ENCODE measurements at regions not wholly inside any gene's neighbourhood (a gene's known extent, or its start where the extent isn't known, plus 50 kb on each side); places are given as distances from the start of the nearest gene placed in this dataset.

DNA sequence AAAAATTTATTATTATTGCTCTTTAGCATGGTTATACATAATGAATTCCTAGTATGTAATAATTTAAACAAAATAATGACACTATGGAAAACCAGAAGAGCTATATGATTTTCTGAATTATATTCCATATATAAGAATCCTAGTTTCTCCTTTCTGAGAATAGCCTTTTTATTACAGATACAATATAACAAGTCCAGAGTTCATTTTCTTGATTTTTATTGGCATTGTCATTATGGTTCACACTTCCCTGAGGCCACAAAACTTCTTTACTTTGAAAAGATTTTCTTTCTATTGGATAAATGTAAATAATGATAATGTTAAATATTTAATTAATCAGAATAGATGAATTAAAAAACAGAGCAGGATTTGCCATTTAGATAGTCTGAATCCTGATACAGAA lies 362.3 kb upstream of the BCHE start:
- no peak for DNase-seq
- Histone ChIP-seq H3K4me1 (no peaks in the 10 kb centered on the region), H3K4me3 (no peak overlapping the region), H3K36me3 (no peaks in the 10 kb centered on the region), H3K9me3 (replicated peaks) (no peaks in the 10 kb centered on the region), H3K27me3 (no peaks in the 10 kb centered on the region), H3K27ac (no peak overlapping the region)

DNA sequence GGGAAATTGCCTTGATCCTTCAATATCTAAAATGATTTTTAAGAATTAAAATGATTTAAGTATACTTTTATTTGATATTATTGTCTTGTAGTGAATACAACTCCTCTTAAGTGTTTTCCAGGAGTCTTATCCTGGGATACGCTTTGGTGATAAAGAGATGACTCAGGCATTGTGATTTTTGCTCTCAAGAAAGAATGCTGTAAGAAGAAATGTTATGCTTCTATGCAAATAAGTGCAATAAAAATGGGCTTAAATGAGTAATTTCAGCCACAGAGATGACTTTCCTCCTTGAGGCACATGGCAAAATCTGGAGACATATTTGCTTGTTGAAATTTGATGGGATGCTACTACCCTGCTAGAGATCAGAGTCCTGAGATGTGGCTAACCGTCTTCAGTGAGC lies 358.6 kb upstream of the BCHE start:
- H3K27me3 ChIP-seq = no peaks in the 10 kb centered on the region
- H3K9me3 ChIP-seq (replicated peaks) = no peaks in the 10 kb centered on the region
- no peaks in the 10 kb centered on the region for H3K4me1 ChIP-seq
- no peaks in the 10 kb centered on the region for H3K36me3 ChIP-seq
- H3K4me3 ChIP-seq = no peak overlapping the region
- no peak for DNase-seq
- H3K27ac ChIP-seq = no peak overlapping the region

DNA sequence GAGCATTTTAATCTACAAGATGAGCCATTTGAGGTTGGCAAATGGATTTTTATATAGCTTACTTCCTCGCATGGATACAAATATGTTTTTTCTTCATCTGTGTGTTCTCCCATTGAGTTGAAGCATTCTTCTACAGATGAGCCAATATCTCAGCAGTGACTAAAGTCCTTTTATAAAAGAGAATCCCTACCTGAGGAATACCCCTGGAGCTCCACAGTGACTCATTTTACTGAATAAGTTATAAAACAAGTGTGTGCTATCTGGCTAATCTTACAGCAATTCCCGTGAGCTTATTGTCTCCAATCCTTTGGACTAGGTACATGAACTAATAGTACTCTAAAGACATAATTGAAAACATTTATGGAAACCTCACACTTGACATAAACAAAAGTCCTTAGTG lies 354.2 kb upstream of the BCHE start:
- no peak overlapping the region for H3K4me3 ChIP-seq
- no peak overlapping the region for H3K27ac ChIP-seq
- H3K4me1 ChIP-seq = no peaks in the 10 kb centered on the region
- no peaks in the 10 kb centered on the region for H3K9me3 ChIP-seq (replicated peaks)
- H3K36me3 ChIP-seq = no peaks in the 10 kb centered on the region
- DNase-seq = no peak
- H3K27me3 ChIP-seq = no peaks in the 10 kb centered on the region

DNA sequence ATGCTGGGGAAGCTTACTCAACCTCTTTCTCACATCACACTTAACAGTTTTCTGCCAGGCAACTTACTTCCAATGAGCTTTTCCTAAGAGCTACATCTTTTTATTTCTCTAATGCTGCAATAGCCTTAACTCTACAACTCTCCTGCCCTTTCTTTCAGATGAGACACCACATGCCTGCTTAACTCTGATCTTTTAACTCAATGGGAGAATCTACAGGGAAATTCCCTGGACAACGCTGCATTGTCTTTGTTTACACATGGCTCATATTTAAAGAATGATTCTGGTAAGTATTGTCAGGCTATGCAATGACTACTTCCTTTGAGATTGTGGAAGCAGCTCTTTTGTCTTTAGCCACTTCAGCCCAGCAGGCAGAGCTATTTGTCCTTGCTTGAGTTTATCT lies 353.1 kb upstream of the BCHE start:
- Histone ChIP-seq H3K4me1 (no peaks in the 10 kb centered on the region), H3K27ac (no peak overlapping the region), H3K4me3 (no peak overlapping the region), H3K27me3 (no peaks in the 10 kb centered on the region), H3K9me3 (replicated peaks) (no peaks in the 10 kb centered on the region), H3K36me3 (no peaks in the 10 kb centered on the region)
- no peak for DNase-seq

DNA sequence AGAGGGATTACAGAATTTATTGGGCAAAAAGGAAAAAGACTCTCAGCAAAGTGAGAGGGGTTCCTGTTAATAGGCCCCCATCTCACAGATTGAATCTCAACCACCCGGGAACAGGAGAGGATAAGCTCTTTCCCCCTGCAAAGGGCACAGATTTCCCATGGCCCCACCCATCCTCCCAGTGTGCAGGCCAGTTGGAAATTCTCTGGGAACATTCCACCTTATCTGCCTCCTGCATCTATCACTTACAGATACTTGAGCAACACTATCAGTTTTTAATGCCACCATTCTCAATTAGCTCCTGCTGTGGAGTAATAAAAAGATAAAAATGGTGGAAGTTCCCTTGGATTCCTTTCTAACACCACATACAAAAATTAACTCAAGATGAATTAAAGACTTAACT lies 350.0 kb upstream of the BCHE start:
- Histone ChIP-seq H3K27me3 (no peaks in the 10 kb centered on the region), H3K27ac (no peak overlapping the region), H3K9me3 (replicated peaks) (no peaks in the 10 kb centered on the region), H3K36me3 (no peaks in the 10 kb centered on the region), H3K4me3 (no peak overlapping the region), H3K4me1 (no peaks in the 10 kb centered on the region)
- no peak for DNase-seq

DNA sequence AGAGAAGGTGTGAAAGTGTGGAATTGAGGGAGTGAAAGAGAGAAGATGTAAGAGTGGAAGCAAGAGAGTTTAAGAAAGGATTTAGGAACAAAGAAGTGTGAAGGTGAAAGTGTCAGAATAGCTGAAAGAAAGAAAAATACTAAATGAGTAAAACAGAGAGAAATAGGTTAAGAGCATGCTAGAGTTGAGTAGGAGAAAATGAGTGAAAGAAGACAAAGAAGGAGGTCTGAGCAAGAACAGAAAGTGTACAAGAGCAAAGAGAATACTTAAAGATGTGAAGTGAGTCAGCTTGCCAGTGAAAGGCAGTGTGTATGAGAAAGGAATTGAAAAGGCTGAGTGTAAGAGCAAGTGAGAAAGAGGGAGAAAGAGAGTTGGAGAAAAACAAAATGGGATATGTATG lies 348.8 kb upstream of the BCHE start:
- no peak overlapping the region for H3K4me3 ChIP-seq
- no peak overlapping the region for H3K27ac ChIP-seq
- no peaks in the 10 kb centered on the region for H3K27me3 ChIP-seq
- no peaks in the 10 kb centered on the region for H3K9me3 ChIP-seq (replicated peaks)
- DNase-seq = no peak
- H3K4me1 ChIP-seq = no peaks in the 10 kb centered on the region
- no peaks in the 10 kb centered on the region for H3K36me3 ChIP-seq

DNA sequence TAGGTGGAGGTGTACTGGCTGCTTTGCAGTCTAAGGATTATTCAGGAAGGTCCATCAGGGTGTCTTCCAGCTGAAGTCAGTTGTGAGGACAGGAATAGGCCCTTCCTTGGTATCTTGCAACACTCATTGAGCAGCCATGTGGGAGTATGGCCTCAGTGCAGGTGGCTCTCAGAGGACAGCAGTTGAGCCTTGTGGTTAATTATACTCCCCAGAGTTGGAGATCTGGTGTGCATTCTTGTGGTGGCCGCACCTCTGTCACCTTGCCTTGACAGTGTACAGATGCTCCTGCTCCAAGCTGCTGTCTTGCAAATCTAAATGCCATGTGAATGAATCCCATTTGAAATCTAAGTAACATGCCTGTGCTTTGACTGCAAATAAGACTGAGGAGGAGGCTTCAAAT lies 339.9 kb upstream of the BCHE start:
- no peak overlapping the region for H3K27ac ChIP-seq
- DNase-seq = no peak
- H3K4me1 ChIP-seq = no peaks in the 10 kb centered on the region
- H3K36me3 ChIP-seq = no peaks in the 10 kb centered on the region
- no peak overlapping the region for H3K4me3 ChIP-seq
- no peaks in the 10 kb centered on the region for H3K27me3 ChIP-seq
- H3K9me3 ChIP-seq (replicated peaks) = no peaks in the 10 kb centered on the region

DNA sequence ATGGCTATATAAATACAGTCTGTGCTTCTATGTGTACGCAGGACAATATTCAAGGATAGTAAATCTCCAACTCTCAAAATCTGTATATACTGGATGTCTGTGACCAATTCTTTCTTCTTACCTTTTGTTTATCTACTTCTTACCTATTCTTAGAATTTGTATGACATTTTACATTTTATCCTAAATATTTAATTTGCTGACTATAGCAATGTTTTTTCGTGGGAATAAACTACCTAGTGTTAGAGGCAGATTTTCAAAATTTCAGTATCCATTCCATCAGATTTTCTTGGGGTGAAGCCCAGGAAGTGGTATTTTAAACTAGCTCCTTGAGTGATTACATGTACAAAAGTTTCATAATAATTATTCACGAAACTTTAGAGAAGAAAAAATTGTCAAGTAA lies 334.5 kb upstream of the BCHE start:
- no peak for DNase-seq
- H3K27ac ChIP-seq = no peak overlapping the region
- H3K36me3 ChIP-seq = no peaks in the 10 kb centered on the region
- H3K9me3 ChIP-seq (replicated peaks) = no peaks in the 10 kb centered on the region
- no peaks in the 10 kb centered on the region for H3K4me1 ChIP-seq
- no peaks in the 10 kb centered on the region for H3K27me3 ChIP-seq
- H3K4me3 ChIP-seq = no peak overlapping the region

DNA sequence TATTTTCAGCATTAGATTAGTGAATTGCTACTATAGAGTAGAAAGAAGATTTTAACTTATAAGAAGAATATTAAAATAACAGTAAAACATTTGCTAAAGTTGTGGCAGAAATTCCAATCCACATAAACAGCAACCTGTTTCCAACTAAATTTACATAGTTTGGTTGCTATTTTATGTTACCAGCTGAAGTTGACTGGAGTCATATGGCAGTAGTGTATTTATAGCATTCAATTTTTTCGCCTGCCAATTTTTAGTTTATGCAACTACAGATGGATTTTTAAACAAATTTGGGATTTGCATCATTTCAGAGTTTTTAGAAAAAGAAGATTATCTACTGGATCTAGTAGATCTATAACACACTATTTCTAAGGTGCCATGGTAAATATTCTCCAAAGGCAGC lies 332.5 kb upstream of the BCHE start:
- no peak for DNase-seq
- Histone ChIP-seq H3K4me1 (no peaks in the 10 kb centered on the region), H3K36me3 (no peaks in the 10 kb centered on the region), H3K4me3 (no peak overlapping the region), H3K9me3 (replicated peaks) (no peaks in the 10 kb centered on the region), H3K27me3 (no peaks in the 10 kb centered on the region), H3K27ac (no peak overlapping the region)

DNA sequence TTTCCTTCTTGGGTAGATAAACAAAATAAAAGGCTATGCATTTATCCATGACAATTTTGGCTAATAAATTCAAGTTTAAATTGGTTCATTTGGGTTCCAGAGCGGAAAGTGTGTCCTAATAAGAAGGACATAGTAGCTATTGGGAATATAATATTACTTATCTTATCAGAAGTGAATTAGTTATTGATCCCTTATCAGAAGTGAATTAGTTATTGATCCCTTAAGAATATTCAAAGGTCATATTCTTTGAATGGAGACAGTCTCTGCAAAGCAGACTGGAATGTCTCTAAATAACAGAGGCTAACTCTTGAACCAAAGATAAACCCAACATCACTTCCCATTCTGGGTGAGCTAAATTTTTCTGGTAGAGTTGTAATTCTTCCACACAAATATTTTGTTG lies 290.7 kb upstream of the BCHE start:
- Histone ChIP-seq H3K27ac (no peak overlapping the region), H3K36me3 (no peaks in the 10 kb centered on the region), H3K4me3 (no peak overlapping the region), H3K4me1 (no peaks in the 10 kb centered on the region), H3K27me3 (no peaks in the 10 kb centered on the region; the same call in 1 of the 2 replicates), H3K9me3 (replicated peaks) (no peaks in the 10 kb centered on the region)
- DNase-seq = no peak

DNA sequence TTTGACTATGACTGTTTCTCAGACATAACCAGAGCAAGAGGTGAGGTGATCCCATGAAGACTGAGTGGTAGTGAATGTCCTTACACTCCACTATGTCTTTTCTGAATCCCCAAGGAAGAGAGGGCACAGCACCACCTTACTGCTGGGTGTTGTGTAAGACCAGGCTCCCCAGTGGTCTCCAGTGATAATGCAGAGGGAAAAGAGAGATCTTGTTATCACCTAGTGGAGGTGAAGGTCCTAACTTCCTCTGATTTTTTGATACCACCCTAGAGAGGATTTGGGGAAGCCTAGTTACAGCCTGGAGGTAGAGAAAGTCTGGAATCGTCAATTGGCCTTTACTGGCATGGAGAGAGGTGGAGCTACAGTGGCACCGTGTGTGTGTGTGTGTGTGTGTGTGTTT lies 288.0 kb upstream of the BCHE start:
- no peaks in the 10 kb centered on the region for H3K9me3 ChIP-seq (replicated peaks)
- no peaks in the 10 kb centered on the region; the same call in 1 of the 2 replicates for H3K27me3 ChIP-seq
- H3K27ac ChIP-seq = no peak overlapping the region

DNA sequence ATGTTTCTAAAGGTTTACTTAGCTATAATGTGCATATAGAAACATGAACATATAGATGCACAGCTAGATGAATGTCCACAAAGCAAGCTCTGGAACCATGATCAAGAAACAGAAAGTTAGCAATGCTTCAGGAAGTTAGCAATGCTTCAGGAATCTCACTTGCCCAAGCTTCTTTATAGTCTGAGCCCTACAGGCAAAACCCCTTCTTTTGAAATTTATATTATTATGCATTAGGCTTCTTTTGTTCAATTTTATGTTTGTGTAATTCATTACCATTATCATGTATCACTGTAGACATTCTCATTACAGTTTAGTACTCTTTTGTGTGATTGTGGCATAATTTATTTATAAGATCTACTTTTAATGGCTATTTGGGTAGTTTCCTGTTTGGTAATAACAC lies 286.4 kb upstream of the BCHE start:
- H3K27me3 ChIP-seq = no peaks in the 10 kb centered on the region; the same call in 1 of the 2 replicates
- no peaks in the 10 kb centered on the region for H3K4me1 ChIP-seq
- no peak overlapping the region for H3K4me3 ChIP-seq
- no peaks in the 10 kb centered on the region for H3K36me3 ChIP-seq
- no peak for DNase-seq
- no peaks in the 10 kb centered on the region for H3K9me3 ChIP-seq (replicated peaks)
- no peak overlapping the region for H3K27ac ChIP-seq

More for the DNA sequence above, 288.0 kb upstream of the BCHE start:
- H3K4me3 ChIP-seq = no peak overlapping the region
- no peaks in the 10 kb centered on the region for H3K36me3 ChIP-seq
- H3K4me1 ChIP-seq = no peaks in the 10 kb centered on the region
- DNase-seq = no peak

DNA sequence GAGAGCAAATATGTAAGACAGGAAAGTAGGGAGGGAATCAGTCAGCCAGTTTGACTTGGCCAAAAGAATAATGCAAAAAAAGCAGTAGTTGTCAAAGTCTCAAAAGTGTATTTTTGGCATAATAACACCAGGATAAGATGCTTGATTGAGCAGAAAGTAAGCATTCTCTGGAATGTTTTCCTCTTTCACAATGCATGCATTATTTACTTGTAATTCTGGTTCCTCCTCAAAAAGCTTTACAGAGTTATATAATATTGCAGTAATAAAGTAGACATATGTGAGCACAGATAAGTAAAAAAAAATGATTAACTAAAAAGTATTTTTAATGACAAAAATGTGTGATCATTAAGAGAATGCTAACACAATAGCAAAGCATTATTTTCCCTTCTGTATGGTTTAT lies 285.9 kb upstream of the BCHE start:
- no peak for DNase-seq
- Histone ChIP-seq H3K27me3 (no peaks in the 10 kb centered on the region; the same call in 1 of the 2 replicates), H3K27ac (no peak overlapping the region), H3K4me1 (no peaks in the 10 kb centered on the region), H3K4me3 (no peak overlapping the region), H3K9me3 (replicated peaks) (no peaks in the 10 kb centered on the region), H3K36me3 (no peaks in the 10 kb centered on the region)

DNA sequence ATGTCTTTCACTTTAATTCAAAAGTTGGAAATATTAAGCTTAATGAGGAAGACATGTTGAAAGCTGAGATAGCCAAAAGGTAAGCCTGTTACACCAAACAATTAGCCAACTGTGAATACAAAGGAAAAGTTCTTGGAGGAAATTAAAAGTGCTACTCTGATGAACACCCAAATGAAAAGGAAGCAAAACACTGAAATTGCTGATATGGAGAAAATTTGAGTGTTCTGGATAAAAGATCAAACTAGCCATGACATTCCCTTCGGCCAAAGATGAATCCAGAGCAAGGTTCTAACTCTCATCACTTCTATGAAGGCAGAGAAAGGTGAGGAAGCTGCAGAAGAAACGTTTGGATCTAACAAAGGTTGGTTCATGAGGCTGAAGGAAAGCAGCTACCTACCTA lies 280.8 kb upstream of the BCHE start:
- Histone ChIP-seq H3K4me3 (no peak overlapping the region), H3K36me3 (no peaks in the 10 kb centered on the region), H3K4me1 (no peaks in the 10 kb centered on the region), H3K27me3 (no peaks in the 10 kb centered on the region), H3K9me3 (replicated peaks) (no peaks in the 10 kb centered on the region), H3K27ac (no peak overlapping the region)
- DNase-seq = no peak

DNA sequence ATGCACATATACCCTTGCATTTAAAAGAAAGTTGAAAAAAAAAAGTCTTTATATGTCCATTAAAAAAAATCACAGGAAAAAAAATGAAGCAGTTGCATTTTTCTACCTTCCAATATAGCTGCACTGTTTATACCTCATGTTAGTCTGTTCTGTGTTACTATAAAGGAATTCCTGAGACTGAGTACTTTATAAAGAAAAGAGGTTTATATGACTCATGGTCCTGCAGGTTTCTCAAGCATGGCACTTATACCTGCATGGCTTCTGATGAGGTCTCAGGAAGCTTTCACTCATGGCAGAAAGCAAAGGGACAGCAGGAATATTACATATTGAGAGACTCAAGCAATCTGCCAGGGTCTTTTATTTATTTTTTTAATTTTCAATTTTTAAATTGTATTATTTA lies 277.2 kb upstream of the BCHE start:
- Histone ChIP-seq H3K4me3 (no peak overlapping the region), H3K27ac (no peak overlapping the region), H3K36me3 (no peaks in the 10 kb centered on the region), H3K9me3 (replicated peaks) (no peaks in the 10 kb centered on the region), H3K27me3 (no peaks in the 10 kb centered on the region), H3K4me1 (peaks cover 2% of the 10 kb centered on the region; the same call in 1 of the 2 replicates)
- DNase-seq = no peak

DNA sequence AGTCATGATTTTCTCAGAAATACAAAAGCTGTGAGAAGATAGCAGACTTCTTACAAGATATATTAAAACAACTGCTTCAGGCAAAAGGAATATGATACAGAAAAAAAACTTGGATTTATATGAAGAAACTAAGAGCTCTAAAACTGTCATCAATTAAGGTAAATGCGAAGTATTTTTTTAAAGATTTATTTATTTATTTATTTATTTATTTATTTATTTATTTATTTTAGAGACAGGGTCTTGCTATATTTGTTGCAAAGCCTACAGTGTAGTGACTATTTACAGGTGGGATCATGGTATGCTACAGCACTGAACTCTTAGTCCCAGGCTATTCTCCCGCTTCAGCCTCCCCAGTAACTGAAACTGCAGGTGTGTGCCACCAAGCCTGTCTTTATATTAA lies 274.3 kb upstream of the BCHE start:
- Histone ChIP-seq H3K36me3 (no peaks in the 10 kb centered on the region), H3K9me3 (replicated peaks) (no peaks in the 10 kb centered on the region), H3K4me3 (no peak overlapping the region), H3K4me1 (peaks cover 2% of the 10 kb centered on the region; the same call in 1 of the 2 replicates), H3K27me3 (no peaks in the 10 kb centered on the region), H3K27ac (no peak overlapping the region)
- no peak for DNase-seq

DNA sequence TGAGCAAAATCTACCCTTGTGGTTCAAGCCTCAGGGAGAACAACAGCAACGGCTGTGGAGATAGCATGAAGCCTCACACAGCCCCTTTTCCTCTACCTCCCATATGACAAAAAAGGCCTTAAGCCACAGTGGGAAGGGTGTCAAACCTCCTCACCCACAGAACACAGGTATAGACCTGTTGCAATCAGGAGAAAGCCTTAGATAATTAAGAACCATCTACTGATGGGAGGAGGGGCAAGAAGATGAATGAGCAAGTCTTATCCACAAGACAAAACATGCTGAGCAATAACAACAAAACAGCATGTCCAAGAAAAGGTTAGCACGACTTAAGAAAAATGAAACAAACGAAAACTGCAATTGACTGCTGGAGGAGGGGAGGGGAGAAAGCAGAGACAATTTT lies 272.9 kb upstream of the BCHE start:
- DNase-seq = no peak

More for the DNA sequence above, 272.9 kb upstream of the BCHE start:
- Histone ChIP-seq H3K4me1 (peaks cover 2% of the 10 kb centered on the region; the same call in 1 of the 2 replicates), H3K27me3 (no peaks in the 10 kb centered on the region), H3K4me3 (no peak overlapping the region), H3K27ac (no peak overlapping the region), H3K36me3 (no peaks in the 10 kb centered on the region), H3K9me3 (replicated peaks) (no peaks in the 10 kb centered on the region)

All from SJCRH30 (cell line).